NCI-H748 treated with DMSO at 0.1 percent for 48 hours (cell line): ENCODE measurements at regions not wholly inside any gene's neighbourhood (a gene's known extent, or its start where the extent isn't known, plus 50 kb on each side); places are given as distances from the start of the nearest gene placed in this dataset.

Experiments
- DNase-seq: peaks from one replicate; lab custom pipeline; 2025; lab: John Stamatoyannopoulos, UW

GRCh38 chr10:131751827-131752775, 148.7 kb upstream of the PPP2R2D start:
- no peak for DNase-seq

- no peak for DNase-seq
Observed at GRCh38 chr10:131753336-131753735, 147.5 kb upstream of the PPP2R2D start.

- DNase-seq: no peak
Observed at GRCh38 chr10:131755200-131755599, 145.6 kb upstream of the PPP2R2D start.

- no peak for DNase-seq
Observed at GRCh38 chr10:131757285-131758058, 143.3 kb upstream of the PPP2R2D start.

- no peak for DNase-seq
Observed at GRCh38 chr10:131758062-131758938, 142.5 kb upstream of the PPP2R2D start.

GRCh38 chr10:131758939-131759301, 141.9 kb upstream of the PPP2R2D start:
- DNase-seq: no peak

GRCh38 chr10:131759347-131759746, 141.5 kb upstream of the PPP2R2D start:
- DNase-seq: no peak

GRCh38 chr10:131760416-131761166, 140.2 kb upstream of the PPP2R2D start:
- peak; percentile 14 for DNase-seq

GRCh38 chr10:131762789-131763696, 137.8 kb upstream of the PPP2R2D start:
- no peak for DNase-seq

GRCh38 chr10:131764929-131765328, 135.9 kb upstream of the PPP2R2D start:
- DNase-seq: no peak

GRCh38 chr10:131766096-131766495, 134.7 kb upstream of the PPP2R2D start:
- no peak for DNase-seq

GRCh38 chr10:131767716-131768115, 133.1 kb upstream of the PPP2R2D start:
- no peak for DNase-seq

- DNase-seq: no peak
Observed at GRCh38 chr10:131769571-131770410, 131.0 kb upstream of the PPP2R2D start.

- DNase-seq: no peak
Observed at GRCh38 chr10:131770946-131771633, 129.7 kb upstream of the PPP2R2D start.

GRCh38 chr10:131771634-131772358, 129.0 kb upstream of the PPP2R2D start:
- DNase-seq: no peak

- no peak for DNase-seq
Observed at GRCh38 chr10:131772441-131772840, 128.4 kb upstream of the PPP2R2D start.

GRCh38 chr10:131773370-131774343, 127.2 kb upstream of the PPP2R2D start:
- no peak for DNase-seq
